ENCODE measurements at regions not wholly inside any gene's neighbourhood (a gene's known extent, or its start where the extent isn't known, plus 50 kb on each side); places are given as distances from the start of the nearest gene placed in this dataset.

DNA sequence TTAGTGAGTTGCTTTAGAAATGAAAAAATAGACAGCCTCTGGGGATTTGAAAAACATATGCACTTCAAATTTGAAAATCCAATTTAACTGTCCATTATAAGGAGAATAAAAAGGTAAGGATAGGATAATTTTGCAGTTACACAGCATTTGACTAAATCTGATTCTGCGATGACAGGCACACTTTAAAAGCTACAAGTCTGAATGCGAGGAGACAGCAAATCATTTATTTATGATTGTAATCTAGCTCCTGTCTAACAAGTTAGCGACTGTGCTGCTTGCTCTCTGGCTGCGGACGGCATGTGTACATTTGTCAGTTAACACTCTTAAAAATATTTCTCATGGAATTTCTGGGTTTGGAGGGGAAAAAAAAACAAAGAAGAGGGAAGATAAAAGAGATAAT is 514.8 kb downstream of the MN1 start:
- TF ChIP-seq, protein P1, sequence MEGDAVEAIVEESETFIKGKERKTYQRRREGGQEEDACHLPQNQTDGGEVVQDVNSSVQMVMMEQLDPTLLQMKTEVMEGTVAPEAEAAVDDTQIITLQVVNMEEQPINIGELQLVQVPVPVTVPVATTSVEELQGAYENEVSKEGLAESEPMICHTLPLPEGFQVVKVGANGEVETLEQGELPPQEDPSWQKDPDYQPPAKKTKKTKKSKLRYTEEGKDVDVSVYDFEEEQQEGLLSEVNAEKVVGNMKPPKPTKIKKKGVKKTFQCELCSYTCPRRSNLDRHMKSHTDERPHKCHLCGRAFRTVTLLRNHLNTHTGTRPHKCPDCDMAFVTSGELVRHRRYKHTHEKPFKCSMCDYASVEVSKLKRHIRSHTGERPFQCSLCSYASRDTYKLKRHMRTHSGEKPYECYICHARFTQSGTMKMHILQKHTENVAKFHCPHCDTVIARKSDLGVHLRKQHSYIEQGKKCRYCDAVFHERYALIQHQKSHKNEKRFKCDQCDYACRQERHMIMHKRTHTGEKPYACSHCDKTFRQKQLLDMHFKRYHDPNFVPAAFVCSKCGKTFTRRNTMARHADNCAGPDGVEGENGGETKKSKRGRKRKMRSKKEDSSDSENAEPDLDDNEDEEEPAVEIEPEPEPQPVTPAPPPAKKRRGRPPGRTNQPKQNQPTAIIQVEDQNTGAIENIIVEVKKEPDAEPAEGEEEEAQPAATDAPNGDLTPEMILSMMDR (IDR thresholded peaks at IDR 0.05; ENCODE audit: low read length), result no peak
- no peak for TF ChIP-seq EZH2 (IDR thresholded peaks at IDR 0.05; ENCODE audit: borderline replicate concordance, low read length)

Data from OCI-LY1 (cell line).